OCI-LY7 (cell line): ENCODE measurements at regions not wholly inside any gene's neighbourhood (a gene's known extent, or its start where the extent isn't known, plus 50 kb on each side); places are given as distances from the start of the nearest gene placed in this dataset.

Experiments used
- EZH2phosphoT487 ChIP-seq: fragments of 200-600 bp; sonication (generic); IDR thresholded peaks from 2 replicates; pipeline ENCODE4 v1.6.1; 2018; ENCODE audit warnings: low read depth, borderline replicate concordance, mild to moderate bottlenecking, mixed run types, antibody characterized with exemption, low read length, moderate library complexity, mixed read lengths
- TF ChIP-seq, protein P1 (sequence below): fragments of 200-600 bp; sonication (generic); conservative IDR thresholded peaks from 2 replicates; pipeline ENCODE4 v1.5.1; 2014; ENCODE audit warnings: mild to moderate bottlenecking, antibody characterized with exemption, low read length, moderate library complexity, mixed read lengths

DNA sequence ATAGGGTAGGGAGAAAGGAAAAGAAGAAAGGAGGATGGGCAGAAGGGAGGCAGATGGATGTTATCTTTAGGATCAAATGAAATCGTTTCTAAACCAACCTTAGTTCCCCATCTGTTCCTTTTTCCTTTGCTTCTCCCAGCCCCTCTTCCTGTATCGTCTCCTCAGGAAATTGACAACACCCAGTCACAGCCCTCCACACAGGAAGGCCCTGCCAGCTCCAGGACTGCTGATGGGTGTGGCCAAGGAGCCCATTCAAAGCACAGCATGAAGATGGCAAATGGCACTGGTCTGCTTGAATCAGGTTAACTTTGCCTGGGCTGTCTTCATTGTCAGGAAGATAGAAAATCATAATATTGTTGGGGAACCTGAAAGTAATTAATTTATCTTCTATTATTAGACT lies 164.8 kb downstream of the C11orf87 start:
- TF ChIP-seq, protein P1, sequence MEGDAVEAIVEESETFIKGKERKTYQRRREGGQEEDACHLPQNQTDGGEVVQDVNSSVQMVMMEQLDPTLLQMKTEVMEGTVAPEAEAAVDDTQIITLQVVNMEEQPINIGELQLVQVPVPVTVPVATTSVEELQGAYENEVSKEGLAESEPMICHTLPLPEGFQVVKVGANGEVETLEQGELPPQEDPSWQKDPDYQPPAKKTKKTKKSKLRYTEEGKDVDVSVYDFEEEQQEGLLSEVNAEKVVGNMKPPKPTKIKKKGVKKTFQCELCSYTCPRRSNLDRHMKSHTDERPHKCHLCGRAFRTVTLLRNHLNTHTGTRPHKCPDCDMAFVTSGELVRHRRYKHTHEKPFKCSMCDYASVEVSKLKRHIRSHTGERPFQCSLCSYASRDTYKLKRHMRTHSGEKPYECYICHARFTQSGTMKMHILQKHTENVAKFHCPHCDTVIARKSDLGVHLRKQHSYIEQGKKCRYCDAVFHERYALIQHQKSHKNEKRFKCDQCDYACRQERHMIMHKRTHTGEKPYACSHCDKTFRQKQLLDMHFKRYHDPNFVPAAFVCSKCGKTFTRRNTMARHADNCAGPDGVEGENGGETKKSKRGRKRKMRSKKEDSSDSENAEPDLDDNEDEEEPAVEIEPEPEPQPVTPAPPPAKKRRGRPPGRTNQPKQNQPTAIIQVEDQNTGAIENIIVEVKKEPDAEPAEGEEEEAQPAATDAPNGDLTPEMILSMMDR = no peak
- TF ChIP-seq EZH2phosphoT487 = no peak
